Caco-2 (cell line): ENCODE measurements at regions not wholly inside any gene's neighbourhood (a gene's known extent, or its start where the extent isn't known, plus 50 kb on each side); places are given as distances from the start of the nearest gene placed in this dataset.

Experiments used
- BruUV-seq: library from RNA; stranded (reverse); fragments of 400-500 nt; replicated peaks from 2 replicates; lab custom pipeline; 2021; lab: Mats Ljungman, UMichigan
- CTCF ChIA-PET: fragments of 300-600 bp; sonication (Branson Sonifier 250); formaldehyde crosslinking; loops from one replicate; lab custom pipeline; 2022; ENCODE audit warnings: antibody characterized with exemption; lab: Charles Lee
- POLR2A ChIA-PET: fragments of 300-600 bp; sonication (Branson Sonifier 250); formaldehyde crosslinking; loops from one replicate; lab custom pipeline; 2022; ENCODE audit warnings: antibody characterized with exemption; lab: Charles Lee
- DNase-seq, 2 experiments: peaks; one replicate each; pipeline versions ENCODE4 v3.0.0 to v3.0.0-alpha.2; 2020 to 2022
- H3K27me3 ChIP-seq: replicated peaks from 2 replicates; pipeline ENCODE4 v1.6.0; 2011; ENCODE audit warnings: low read length; ENCODE audit not compliant: control insufficient read depth, insufficient read depth
- H3K36me3 ChIP-seq: 2 replicates; pipeline ENCODE4 v1.5.1; 2011; ENCODE audit warnings: low read length; ENCODE audit not compliant: control insufficient read depth, insufficient read depth
- H3K4me1 ChIP-seq: fragments of 250-450 bp; sonication (Bioruptor Pico); 2 replicates; pipeline ENCODE4 v1.5.1; 2020; ENCODE audit warnings: mild to moderate bottlenecking
- H3K4me3 ChIP-seq: 2 replicates; pipeline ENCODE4 v1.5.1; 2011; ENCODE audit warnings: low read depth, mild to moderate bottlenecking, control low read depth, low read length
- H3K9me3 ChIP-seq: fragments of 250-450 bp; sonication (Bioruptor Pico); 2 replicates; pipeline ENCODE4 v1.5.1; 2020; ENCODE audit warnings: mild to moderate bottlenecking, moderate library complexity
- H3K27ac Mint-ChIP-seq: one replicate; pipeline ENCODE4 v1.8.0; 2022; ENCODE audit warnings: mixed read lengths; ENCODE audit not compliant: unreplicated experiment
- H3K27me3 Mint-ChIP-seq: one replicate; pipeline ENCODE4 v1.8.0; 2022; ENCODE audit warnings: mixed read lengths; ENCODE audit not compliant: insufficient read depth, unreplicated experiment
- H3K36me3 Mint-ChIP-seq: one replicate; pipeline ENCODE4 v1.8.0; 2022; ENCODE audit warnings: mild to moderate bottlenecking, mixed read lengths; ENCODE audit not compliant: insufficient read depth, unreplicated experiment
- H3K4me1 Mint-ChIP-seq: one replicate; pipeline ENCODE4 v1.8.0; 2022; ENCODE audit warnings: low read depth, mixed read lengths; ENCODE audit not compliant: unreplicated experiment
- H3K4me3 Mint-ChIP-seq: one replicate; pipeline ENCODE4 v1.8.0; 2022; ENCODE audit warnings: mild to moderate bottlenecking, moderate library complexity, mixed read lengths; ENCODE audit not compliant: unreplicated experiment
- H3K9me3 Mint-ChIP-seq: one replicate; pipeline ENCODE4 v1.8.0; 2022; ENCODE audit warnings: mixed read lengths; ENCODE audit not compliant: unreplicated experiment
- intact Hi-C: fragments of 100-400 bp; cut with micrococcal nuclease; formaldehyde crosslinking; loops from one replicate; pipeline ENCODE4 v1.10.0; 2022; ENCODE audit not compliant: unreplicated experiment
- TF ChIP-seq, protein P1 (sequence below), 2 experiments: fragments of 200-600 bp in 1 of 2; IDR thresholded peaks; 1 replicate in 1 of 2; 2 replicates in 1 of 2; pipeline versions ENCODE4 v1.5.1 to v1.8.0; 2011 to 2022; ENCODE audit warnings: antibody characterized with exemption in 1 of 2, control low read depth in 1 of 2, inconsistent platforms in 1 of 2, low read depth in 1 of 2, low read length in 1 of 2, mild to moderate bottlenecking in 1 of 2, moderate library complexity in 1 of 2; ENCODE audit not compliant: insufficient read depth in 1 of 2, severe bottlenecking in 1 of 2, unreplicated experiment in 1 of 2

DNA sequence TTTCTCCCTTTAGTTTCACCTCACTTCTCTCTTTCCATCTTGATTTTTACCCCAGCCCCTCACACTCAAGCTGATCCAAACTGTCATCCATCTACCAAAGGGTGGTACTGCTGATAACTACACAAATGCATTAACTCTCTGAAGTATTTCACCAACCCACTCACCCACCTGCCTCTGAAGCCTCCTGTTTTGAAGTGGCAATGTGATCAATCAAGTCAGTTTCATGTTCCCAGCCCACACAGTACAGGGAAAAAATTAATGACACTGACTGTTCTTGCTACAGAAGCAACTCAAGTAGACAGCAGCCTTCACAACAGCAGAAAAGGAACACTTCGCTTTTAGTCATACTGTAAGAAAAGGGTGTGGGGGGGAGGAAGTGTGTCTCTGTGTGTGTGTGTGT, 183.0 kb upstream of the NOCT start:
- H3K27me3 ChIP-seq = no peaks in the 10 kb centered on the region
- POLR2A ChIA-PET = no interaction called here
- no peaks in the 10 kb centered on the region for H3K36me3 ChIP-seq
- TF ChIP-seq, protein P1, sequence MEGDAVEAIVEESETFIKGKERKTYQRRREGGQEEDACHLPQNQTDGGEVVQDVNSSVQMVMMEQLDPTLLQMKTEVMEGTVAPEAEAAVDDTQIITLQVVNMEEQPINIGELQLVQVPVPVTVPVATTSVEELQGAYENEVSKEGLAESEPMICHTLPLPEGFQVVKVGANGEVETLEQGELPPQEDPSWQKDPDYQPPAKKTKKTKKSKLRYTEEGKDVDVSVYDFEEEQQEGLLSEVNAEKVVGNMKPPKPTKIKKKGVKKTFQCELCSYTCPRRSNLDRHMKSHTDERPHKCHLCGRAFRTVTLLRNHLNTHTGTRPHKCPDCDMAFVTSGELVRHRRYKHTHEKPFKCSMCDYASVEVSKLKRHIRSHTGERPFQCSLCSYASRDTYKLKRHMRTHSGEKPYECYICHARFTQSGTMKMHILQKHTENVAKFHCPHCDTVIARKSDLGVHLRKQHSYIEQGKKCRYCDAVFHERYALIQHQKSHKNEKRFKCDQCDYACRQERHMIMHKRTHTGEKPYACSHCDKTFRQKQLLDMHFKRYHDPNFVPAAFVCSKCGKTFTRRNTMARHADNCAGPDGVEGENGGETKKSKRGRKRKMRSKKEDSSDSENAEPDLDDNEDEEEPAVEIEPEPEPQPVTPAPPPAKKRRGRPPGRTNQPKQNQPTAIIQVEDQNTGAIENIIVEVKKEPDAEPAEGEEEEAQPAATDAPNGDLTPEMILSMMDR (IDR thresholded peaks at IDR 0.05; ENCODE audit: insufficient read depth in 1 of 2, low read depth in 1 of 2, low read length in 1 of 2, severe bottlenecking in 1 of 2, unreplicated experiment in 1 of 2) = no peak
- Mint-ChIP-seq H3K27ac (no peak overlapping the region), H3K4me3 (no peak overlapping the region), H3K27me3 (no peaks in the 10 kb centered on the region), H3K36me3 (no peaks in the 10 kb centered on the region), H3K4me1 (peaks cover 7% of the 10 kb centered on the region), H3K9me3 (no peaks in the 10 kb centered on the region)
- DNase-seq = no peak
- peaks cover 9% of the 10 kb centered on the region for H3K4me1 ChIP-seq
- H3K9me3 ChIP-seq = peaks cover 3% of the 10 kb centered on the region; the same call in 1 of the 2 replicates
- intact Hi-C loops = no loop called here
- no peak overlapping the region for H3K4me3 ChIP-seq
- CTCF ChIA-PET = no interaction called here
- no TSS peak for BruUV-seq

DNA sequence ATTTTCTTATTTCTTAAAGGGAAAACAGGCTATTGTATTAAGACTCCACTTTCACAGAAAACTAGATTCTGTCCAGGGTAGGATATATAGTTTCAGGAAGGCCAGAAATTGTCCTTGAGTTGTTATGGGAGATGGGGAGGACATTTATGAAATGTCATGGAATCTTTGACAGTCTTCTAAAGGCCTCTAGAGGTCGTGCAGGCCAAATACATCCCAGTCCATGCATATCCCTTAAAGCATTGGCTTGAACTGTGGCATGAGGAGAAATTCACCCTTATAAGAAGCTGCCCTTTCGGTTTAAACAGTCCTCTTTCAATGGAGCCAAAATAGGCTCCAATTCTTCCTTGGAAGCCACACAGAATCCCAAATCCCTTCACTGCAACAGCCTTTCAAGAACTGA, 183.6 kb upstream of the NOCT start:
- Mint-ChIP-seq H3K4me1 (peaks cover 7% of the 10 kb centered on the region), H3K4me3 (no peak overlapping the region), H3K27me3 (no peaks in the 10 kb centered on the region), H3K27ac (no peak overlapping the region), H3K9me3 (no peaks in the 10 kb centered on the region), H3K36me3 (no peaks in the 10 kb centered on the region)
- ChIA-PET CTCF (no interaction called here), POLR2A (no interaction called here)
- no peaks in the 10 kb centered on the region for H3K36me3 ChIP-seq
- H3K4me1 ChIP-seq = peaks cover 9% of the 10 kb centered on the region
- no peak overlapping the region for H3K4me3 ChIP-seq
- no peaks in the 10 kb centered on the region for H3K27me3 ChIP-seq
- no peak for DNase-seq
- TF ChIP-seq, protein P1 (IDR thresholded peaks at IDR 0.05; ENCODE audit: insufficient read depth in 1 of 2, low read depth in 1 of 2, low read length in 1 of 2, severe bottlenecking in 1 of 2, unreplicated experiment in 1 of 2) = no peak
- intact Hi-C loops = no loop called here
- BruUV-seq = no TSS peak
- peaks cover 3% of the 10 kb centered on the region; the same call in 1 of the 2 replicates for H3K9me3 ChIP-seq

DNA sequence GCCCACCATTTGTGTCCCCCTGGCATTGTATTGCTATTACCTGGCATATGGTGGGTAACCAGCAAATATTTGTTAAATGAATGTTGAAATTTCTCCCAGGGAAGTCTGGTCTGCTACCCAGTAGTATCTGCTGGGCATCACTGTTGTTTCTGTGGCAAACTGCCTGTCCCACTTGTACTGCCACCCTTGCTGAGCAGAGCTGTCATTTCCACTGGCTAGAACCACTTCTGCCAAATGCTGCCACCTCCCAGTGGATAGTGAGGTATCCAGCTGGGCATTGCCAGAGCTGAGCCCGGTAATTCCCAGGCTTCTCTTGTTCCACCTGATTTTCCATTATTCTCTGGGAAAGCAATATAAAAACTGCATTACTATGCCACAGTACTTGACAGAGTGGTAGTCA, 186.7 kb upstream of the NOCT start:
- H3K27me3 Mint-ChIP-seq = no peaks in the 10 kb centered on the region
- no peak for DNase-seq
- H3K4me1 ChIP-seq = peaks cover 6% of the 10 kb centered on the region; the same call in 1 of the 2 replicates
- no peaks in the 10 kb centered on the region for H3K9me3 Mint-ChIP-seq
- no peak overlapping the region for H3K4me3 Mint-ChIP-seq
- TF ChIP-seq, protein P1 (IDR thresholded peaks at IDR 0.05; ENCODE audit: insufficient read depth in 1 of 2, low read depth in 1 of 2, low read length in 1 of 2, severe bottlenecking in 1 of 2, unreplicated experiment in 1 of 2) = no peak
- H3K4me1 Mint-ChIP-seq = no peaks in the 10 kb centered on the region
- intact Hi-C loops = no loop called here
- H3K4me3 ChIP-seq = no peak overlapping the region
- H3K9me3 ChIP-seq = peaks cover 3% of the 10 kb centered on the region; the same call in 1 of the 2 replicates
- H3K36me3 Mint-ChIP-seq = no peaks in the 10 kb centered on the region
- POLR2A ChIA-PET = no interaction called here
- BruUV-seq = no TSS peak
- H3K27ac Mint-ChIP-seq = no peak overlapping the region
- H3K27me3 ChIP-seq = no peaks in the 10 kb centered on the region
- H3K36me3 ChIP-seq = no peaks in the 10 kb centered on the region
- CTCF ChIA-PET = no interaction called here
